H1 (cell line): ENCODE measurements at regions not wholly inside any gene's neighbourhood (a gene's known extent, or its start where the extent isn't known, plus 50 kb on each side); places are given as distances from the start of the nearest gene placed in this dataset.

Experiments
- CHD2 ChIP-seq: IDR thresholded peaks from 2 replicates; pipeline ENCODE4 v1.6.1; 2012; ENCODE audit warnings: low read length, improper control_type of control experiment
- KDM4A ChIP-seq: IDR thresholded peaks from one replicate; pipeline ENCODE4 v1.7.1; 2012; ENCODE audit warnings: low read depth, mild to moderate bottlenecking, moderate library complexity, low read length, inconsistent platforms; ENCODE audit not compliant: severe bottlenecking
- RAD21 ChIP-seq, 2 experiments: IDR thresholded peaks in 1 of 2; conservative IDR thresholded peaks in 1 of 2; 2 replicates each; pipeline ENCODE4 v1.6.1; 2011; ENCODE audit warnings: low read depth in 2 of 2, low read length in 2 of 2, improper control_type of control experiment in 1 of 2, inconsistent platforms in 1 of 2, mild to moderate bottlenecking in 1 of 2, moderate library complexity in 1 of 2
- SIN3A ChIP-seq, 2 experiments: IDR thresholded peaks in 1 of 2; conservative IDR thresholded peaks in 1 of 2; 2 replicates each; pipeline ENCODE4 v1.6.1; 2011 to 2012; ENCODE audit warnings: low read length in 2 of 2, improper control_type of control experiment in 1 of 2, low read depth in 1 of 2, mild to moderate bottlenecking in 1 of 2

DNA sequence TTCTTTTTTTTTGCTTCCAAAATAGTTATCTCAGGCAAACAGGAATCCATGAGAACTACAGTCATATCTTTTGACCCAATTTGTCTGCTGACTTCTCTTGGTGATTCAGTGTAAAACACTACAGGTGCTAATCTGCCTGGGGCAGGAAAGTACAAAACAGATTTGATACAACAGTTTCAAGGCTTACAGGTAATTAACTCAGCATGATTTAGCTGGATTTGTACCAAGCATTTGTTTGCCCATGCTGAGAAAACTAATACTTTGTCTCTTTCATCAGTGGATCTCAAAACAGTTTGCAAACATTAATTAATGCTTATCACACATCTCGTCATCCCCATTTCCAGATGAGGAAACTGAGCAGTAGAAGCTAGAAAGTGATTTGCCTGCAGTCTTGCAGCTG is 312.5 kb upstream of the SEMA6A start (continued):
- TF ChIP-seq KDM4A (no peak), SIN3A (conservative IDR thresholded peaks at IDR 0.05 in 1 of 2, IDR thresholded peaks at IDR 0.05 in 1 of 2; ENCODE audit: low read depth in 1 of 2, low read length in 2 of 2) (no peak), RAD21 (IDR thresholded peaks at IDR 0.05 in 1 of 2, conservative IDR thresholded peaks at IDR 0.05 in 1 of 2; ENCODE audit: low read depth in 2 of 2, low read length in 2 of 2) (no peak), CHD2 (no peak)
